Muscle of arm (tissue), 1 donor: ENCODE measurements at regions not wholly inside any gene's neighbourhood (a gene's known extent, or its start where the extent isn't known, plus 50 kb on each side); places are given as distances from the start of the nearest gene placed in this dataset.

Experiments
- DNase-seq: peaks from one replicate; pipeline ENCODE4 v3.0.0-alpha.2; 2013

- peak; percentile 55 for DNase-seq
These were observed 58.9 kb upstream of the KITLG start for GRCh38 chr12:88638966-88639760.

- no peak for DNase-seq
These were observed 58.1 kb upstream of the KITLG start for GRCh38 chr12:88638388-88638787.

- DNase-seq, result no peak
These were observed 53.7 kb upstream of the KITLG start for GRCh38 chr12:88634008-88634407.

DNA sequence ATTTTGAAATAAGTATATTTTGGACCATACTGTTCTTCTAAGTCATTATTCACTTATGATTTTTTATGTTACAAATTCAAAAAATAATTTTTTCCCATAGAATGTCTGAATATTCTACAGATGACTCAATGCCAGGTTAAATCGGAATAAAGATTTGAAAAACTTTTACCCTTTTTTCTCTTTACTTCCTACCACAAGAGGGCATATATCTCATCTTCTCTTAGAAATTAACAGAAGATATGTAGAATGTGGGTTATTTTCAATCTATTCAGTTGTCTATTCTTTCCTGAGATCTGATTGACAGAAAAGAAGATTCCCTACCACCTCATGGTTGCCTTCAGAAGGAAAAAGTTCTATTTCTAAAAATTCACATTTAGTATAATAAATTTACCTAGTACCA lies 53.0 kb upstream of the KITLG start:
- no peak for DNase-seq

DNA sequence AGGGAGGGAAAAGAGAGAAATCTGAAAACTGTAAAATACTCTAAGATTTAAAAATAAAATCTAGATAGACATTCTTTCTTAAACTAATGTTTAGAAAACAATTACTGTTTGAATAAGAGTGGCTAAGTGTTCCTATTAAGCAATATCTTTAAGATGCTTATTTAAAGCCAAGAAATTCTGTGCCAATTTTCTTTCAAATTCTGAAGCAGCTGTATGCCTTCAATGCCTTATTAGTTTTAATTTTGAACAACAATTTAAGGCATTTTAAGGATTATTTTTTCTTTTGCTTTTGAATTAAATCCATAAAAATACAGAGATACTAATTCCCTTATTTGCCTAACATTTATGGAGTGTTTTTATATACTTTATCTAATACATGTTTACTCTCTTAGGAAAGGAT lies 50.3 kb upstream of the KITLG start:
- no peak for DNase-seq
